Heart right ventricle (tissue), 16 donors: ENCODE measurements at regions not wholly inside any gene's neighbourhood (a gene's known extent, or its start where the extent isn't known, plus 50 kb on each side); places are given as distances from the start of the nearest gene placed in this dataset.
"Not testable (repeated sequence)": the region's sequence is repeated elsewhere in the genome, so short reads cannot be mapped to it uniquely, and the experiment has no call there.

Experiments used
- ATAC-seq, 8 donors: fragments of 200-7000 bp; cut with Tn5 transposase; one replicate each; pipeline ENCODE4 v1.9.1; 2020; ENCODE audit warnings: mild to moderate bottlenecking in 8 of 8, moderate library complexity in 8 of 8, moderate number of reproducible peaks in 1 of 8
- DNase-seq, 2 donors: peaks; one replicate each; pipeline ENCODE4 v3.0.0-alpha.2; 2020
- H3K27ac ChIP-seq, 10 donors: fragments of 200-600 bp; sonication (generic) in 2 of 10; one replicate each; pipeline versions ENCODE4 v1.5.0 to v1.8.0; 2020 to 2022; ENCODE audit warnings: mild to moderate bottlenecking in 3 of 10
- H3K27me3 ChIP-seq, 7 donors: fragments of 200-600 bp; one replicate each; pipeline ENCODE4 v1.8.0; 2021 to 2022; ENCODE audit warnings: mild to moderate bottlenecking in 2 of 7
- H3K36me3 ChIP-seq, 9 donors: fragments of 200-600 bp; sonication (generic) in 1 of 9; one replicate each; pipeline versions ENCODE4 v1.5.0 to v1.8.0; 2020 to 2022; ENCODE audit warnings: mild to moderate bottlenecking in 2 of 9
- H3K4me1 ChIP-seq, 9 donors: fragments of 200-600 bp; sonication (generic) in 1 of 9; one replicate each; pipeline versions ENCODE4 v1.5.0 to v1.8.0; 2020 to 2022; ENCODE audit warnings: mild to moderate bottlenecking in 4 of 9
- H3K4me3 ChIP-seq, 10 donors: fragments of 200-600 bp; sonication (generic) in 2 of 10; one replicate each; pipeline versions ENCODE4 v1.5.0 to v1.8.0; 2020 to 2022; ENCODE audit warnings: mild to moderate bottlenecking in 7 of 10, moderate library complexity in 2 of 10
- H3K9me3 ChIP-seq, 11 donors: fragments of 200-600 bp in 10 of 11; sonication (generic) in 2 of 11; one replicate each; pipeline versions ENCODE4 v1.5.0 to v1.8.0; 2013 to 2022; ENCODE audit warnings: mild to moderate bottlenecking in 2 of 11, control low read depth in 1 of 11, moderate library complexity in 1 of 11
- WGBS, 2 donors: extraction: QIAGEN DNeasy Blood & Tissue Kit; methylation state at CpG; one replicate each; pipeline ENCODE4 v1.1.7; 2013; ENCODE audit warnings: inconsistent platforms in 1 of 2; 5-methylcytosine and 5-hydroxymethylcytosine counted together
- intact Hi-C, 10 donors: fragments of 100-400 bp; cut with DNase I; formaldehyde crosslinking; loops; one replicate each; pipeline versions ENCODE4 v1.11.1 to v1.14.2; 2022
- TF ChIP-seq, protein P1 (sequence below), 9 donors: fragments of 200-600 bp; sonication (generic) in 2 of 9; IDR thresholded peaks; one replicate each; pipeline versions ENCODE4 v1.5.0 to v1.8.0; 2021 to 2022; ENCODE audit warnings: antibody characterized with exemption in 9 of 9, mild to moderate bottlenecking in 5 of 9, moderate library complexity in 1 of 9
- donor health status: Arrhythmogenic right ventricular cardiomyopathy.
- donor health status: ischemic (EF 13 %, LVEDD 7.1; RV severe dilation, severe dysfunction).
- donor health status: healthy with polysubstance abuse.
- donor health status: DM: no; HTN: yes; CAD: no.
- donor health status: DM: no; HTN: no; CAD: no.
- donor health status: ischemic (EF 25% LVEDD 6.9; RV normal size, moderate dysfunction).
- donor health status: ischemic (EF 25% LVEDD 5.7; RV mildly dilated, moderate dysfunction).
- donor health status: healthy.
- donor health status: DM: yes; HTN: yes; CAD: no.
- donor health status: Ischemic cardiomyopathy.
- donor health status: ischemic (EF 35%, LVEDD 5.7; RV mildly dilated, moderate dysfunction).
- donor health status: nonischemic (EF 11% LVEDD 7.7; RV severe dilation, severe dysfunction).
- donor health status: DM: yes; HTN: yes; CAD: no.
- donor health status: PGD.
- donor health status: ischemic (EF 29% LVEDD 5.4; RV normal size, mild dysfunction).
- donor health status: nonischemic (EF 23%, LVEDD 6.1; RV moderate dilation, normal function).

DNA sequence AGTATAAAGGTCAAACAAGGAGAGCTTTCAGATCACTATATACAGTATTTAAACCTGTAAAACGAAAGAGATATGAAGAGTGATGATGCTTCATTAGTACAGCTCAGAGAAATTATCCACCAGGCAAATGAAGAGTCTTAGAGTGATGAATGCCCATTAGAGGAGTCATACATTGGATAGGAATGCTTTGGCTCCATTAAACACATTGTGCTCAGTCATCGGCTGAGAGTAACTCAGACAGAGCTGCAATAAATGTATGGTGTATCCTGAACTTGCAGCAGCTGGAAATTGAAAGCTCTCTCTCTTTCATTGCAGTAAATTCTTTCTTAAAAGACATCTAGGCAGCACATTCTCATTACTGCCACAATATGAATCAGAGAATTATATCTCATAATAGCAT is 340.8 kb upstream of the SPHKAP start:
- intact Hi-C loops: no loop called here
- WGBS, 2 donors: 60 to 66% methylated on average over 2 of the region's 2 CpGs

DNA sequence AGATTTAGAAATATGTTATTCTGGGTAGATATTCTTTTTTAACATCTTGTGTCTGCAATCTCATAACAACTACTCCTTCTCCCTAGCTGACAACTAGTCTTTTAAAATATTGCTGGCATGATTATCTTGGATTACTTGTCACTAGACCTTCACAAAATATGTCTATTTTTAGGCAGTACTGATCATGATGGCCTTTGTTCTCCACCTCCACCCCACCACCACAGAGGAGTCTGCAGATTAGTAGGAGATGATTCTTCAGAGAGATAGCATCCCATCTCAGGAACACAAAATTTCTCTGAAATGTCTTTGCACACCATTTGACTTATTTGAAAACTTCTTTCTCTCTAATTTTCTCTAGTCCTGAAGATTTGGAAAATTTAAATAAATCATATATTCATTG is 338.1 kb upstream of the SPHKAP start:
- H3K4me3 ChIP-seq: no peak overlapping the region
- peaks cover 0 to 21% (median 0%) of the 10 kb centered on the region in 11 donors for H3K9me3 ChIP-seq
- TF ChIP-seq, protein P1, sequence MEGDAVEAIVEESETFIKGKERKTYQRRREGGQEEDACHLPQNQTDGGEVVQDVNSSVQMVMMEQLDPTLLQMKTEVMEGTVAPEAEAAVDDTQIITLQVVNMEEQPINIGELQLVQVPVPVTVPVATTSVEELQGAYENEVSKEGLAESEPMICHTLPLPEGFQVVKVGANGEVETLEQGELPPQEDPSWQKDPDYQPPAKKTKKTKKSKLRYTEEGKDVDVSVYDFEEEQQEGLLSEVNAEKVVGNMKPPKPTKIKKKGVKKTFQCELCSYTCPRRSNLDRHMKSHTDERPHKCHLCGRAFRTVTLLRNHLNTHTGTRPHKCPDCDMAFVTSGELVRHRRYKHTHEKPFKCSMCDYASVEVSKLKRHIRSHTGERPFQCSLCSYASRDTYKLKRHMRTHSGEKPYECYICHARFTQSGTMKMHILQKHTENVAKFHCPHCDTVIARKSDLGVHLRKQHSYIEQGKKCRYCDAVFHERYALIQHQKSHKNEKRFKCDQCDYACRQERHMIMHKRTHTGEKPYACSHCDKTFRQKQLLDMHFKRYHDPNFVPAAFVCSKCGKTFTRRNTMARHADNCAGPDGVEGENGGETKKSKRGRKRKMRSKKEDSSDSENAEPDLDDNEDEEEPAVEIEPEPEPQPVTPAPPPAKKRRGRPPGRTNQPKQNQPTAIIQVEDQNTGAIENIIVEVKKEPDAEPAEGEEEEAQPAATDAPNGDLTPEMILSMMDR (IDR thresholded peaks at IDR 0.05): no peak
- intact Hi-C loops: no loop called here
- no peak for DNase-seq
- H3K27ac ChIP-seq: no peak overlapping the region
- ATAC-seq: no peak
- H3K27me3 ChIP-seq: no peaks in the 10 kb centered on the region
- H3K4me1 ChIP-seq: no peaks in the 10 kb centered on the region
- H3K36me3 ChIP-seq: no peaks in the 10 kb centered on the region

More for the DNA sequence above, 340.8 kb upstream of the SPHKAP start:
- DNase-seq (no peak), ATAC-seq (no peak)
- Histone ChIP-seq H3K4me1 (no peaks in the 10 kb centered on the region), H3K27ac (no peak overlapping the region), H3K9me3 (peaks cover 0 to 21% (median 0%) of the 10 kb centered on the region in 11 donors), H3K4me3 (no peak overlapping the region), H3K27me3 (no peaks in the 10 kb centered on the region), H3K36me3 (no peaks in the 10 kb centered on the region)
- TF ChIP-seq, protein P1 (IDR thresholded peaks at IDR 0.05): no peak

DNA sequence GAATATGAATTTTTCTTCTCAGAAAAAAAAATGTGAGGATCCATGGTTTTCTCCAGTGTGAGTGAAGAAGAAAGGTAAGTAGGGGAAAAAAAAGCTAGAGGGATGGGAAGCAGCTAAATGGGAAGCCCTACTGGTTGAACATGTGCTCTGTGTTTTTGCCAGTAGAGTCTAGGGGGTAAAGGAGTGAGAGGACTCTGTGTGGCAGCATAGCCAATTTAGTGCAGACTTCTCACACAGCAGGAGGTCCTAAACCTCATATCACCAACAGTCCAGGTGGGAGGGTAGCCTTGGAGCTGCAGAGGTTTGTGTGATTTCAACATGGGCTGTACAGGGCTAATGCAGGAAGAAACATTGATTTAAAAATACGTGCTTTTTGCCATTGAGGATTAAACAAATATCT is 334.5 kb upstream of the SPHKAP start:
- no peaks in the 10 kb centered on the region for H3K4me1 ChIP-seq
- ATAC-seq (no peak), DNase-seq (no peak)
- no peaks in the 10 kb centered on the region for H3K36me3 ChIP-seq
- H3K4me3 ChIP-seq: no peak overlapping the region
- H3K27me3 ChIP-seq: no peaks in the 10 kb centered on the region
- no peaks in the 10 kb centered on the region for H3K9me3 ChIP-seq
- TF ChIP-seq, protein P1 (IDR thresholded peaks at IDR 0.05): no peak
- H3K27ac ChIP-seq: no peak overlapping the region
- intact Hi-C loops: no loop called here
- 77 to 79% methylated on average over 1 of the region's 1 CpG for WGBS, 2 donors

DNA sequence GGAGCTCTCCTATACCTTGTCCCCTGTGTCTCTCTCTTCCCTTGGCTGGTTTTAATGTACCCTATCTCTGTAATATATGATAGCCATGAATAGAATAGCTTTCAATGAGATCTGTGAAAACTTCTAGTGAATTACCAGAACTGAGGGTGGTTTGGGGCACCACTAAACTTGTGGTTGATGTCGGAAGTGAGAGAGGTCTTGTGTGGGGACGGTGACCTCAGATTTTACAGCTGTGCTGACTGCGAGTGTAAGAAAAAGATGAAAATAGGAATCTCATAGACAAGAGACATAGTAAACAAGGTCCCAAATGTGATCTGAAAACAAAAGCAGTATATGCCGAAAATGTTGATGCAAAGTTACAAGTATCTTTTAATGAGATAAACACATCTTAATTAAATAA is 332.0 kb upstream of the SPHKAP start:
- WGBS, 2 donors: 91 to 94% methylated on average over 4 of the region's 4 CpGs
- H3K36me3 ChIP-seq, ATAC-seq, H3K9me3 ChIP-seq, H3K27me3 ChIP-seq, DNase-seq, H3K4me1 ChIP-seq, H3K27ac ChIP-seq, intact Hi-C loops, H3K4me3 ChIP-seq: not testable (repeated sequence)

DNA sequence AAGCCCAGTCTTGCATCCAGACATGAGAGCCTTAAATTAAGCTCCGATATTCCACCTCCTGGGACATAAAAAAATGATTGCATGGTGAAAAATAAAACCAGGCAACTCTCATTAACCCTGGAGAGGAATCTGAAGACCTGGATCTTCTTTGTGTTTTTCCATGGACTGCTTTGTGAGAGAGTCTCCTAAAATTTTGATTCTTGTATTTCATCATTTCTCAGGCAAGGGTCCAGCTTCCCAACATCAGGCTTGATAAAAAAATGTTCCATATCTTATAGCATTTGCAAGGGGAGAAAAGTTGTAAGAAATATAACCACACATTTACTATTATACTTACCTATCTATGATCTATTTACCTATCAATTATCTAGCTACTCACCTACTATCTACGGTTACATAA is 327.5 kb upstream of the SPHKAP start:
- 36 to 40% methylated on average over 2 of the region's 2 CpGs for WGBS, 2 donors
- intact Hi-C loops: no loop called here
- no peaks in the 10 kb centered on the region for H3K36me3 ChIP-seq
- H3K27ac ChIP-seq: no peak overlapping the region
- peaks cover 0 to 3% (median 0%) of the 10 kb centered on the region in 11 donors for H3K9me3 ChIP-seq
- H3K27me3 ChIP-seq: no peaks in the 10 kb centered on the region
- TF ChIP-seq, protein P1 (IDR thresholded peaks at IDR 0.05): no peak
- DNase-seq (no peak), ATAC-seq (no peak)
- no peak overlapping the region for H3K4me3 ChIP-seq
- H3K4me1 ChIP-seq: peaks cover 0 to 12% (median 0%) of the 10 kb centered on the region in 9 donors
